PC-3 (cell line): ENCODE measurements at regions not wholly inside any gene's neighbourhood (a gene's known extent, or its start where the extent isn't known, plus 50 kb on each side); places are given as distances from the start of the nearest gene placed in this dataset.

Experiments
- CTCF ChIP-seq: fragments of 300-600 bp; sonication (generic); conservative IDR thresholded peaks from 2 replicates; pipeline ENCODE4 v1.5.1; 2017; ENCODE audit warnings: antibody characterized with exemption, low read depth, mild to moderate bottlenecking, low read length
- EZH2 ChIP-seq: fragments of 300-600 bp; sonication (generic); IDR thresholded peaks from one replicate; pipeline ENCODE4 v1.6.1; 2017; ENCODE audit warnings: antibody characterized with exemption, mild to moderate bottlenecking, low read length; ENCODE audit not compliant: unreplicated experiment
- EZH2phosphoT487 ChIP-seq: fragments of 300-600 bp; sonication (generic); IDR thresholded peaks from 2 replicates; pipeline ENCODE4 v1.6.1; 2018; ENCODE audit warnings: mild to moderate bottlenecking, antibody characterized with exemption, low read length, borderline replicate concordance

- TF ChIP-seq CTCF (no peak), EZH2 (no peak), EZH2phosphoT487 (no peak)
Observed at GRCh38 chr13:111648885-111649284, 328.4 kb downstream of the TEX29 start.
